K562 (cell line): ENCODE measurements at regions not wholly inside any gene's neighbourhood (a gene's known extent, or its start where the extent isn't known, plus 50 kb on each side); places are given as distances from the start of the nearest gene placed in this dataset.

Experiments
- CTCF ChIP-seq, 3 experiments: IDR thresholded peaks in 2 of 3; conservative IDR thresholded peaks in 1 of 3; 2 replicates each; pipeline ENCODE4 v1.5.1; 2011 to 2012; ENCODE audit warnings: low read length in 3 of 3, mild to moderate bottlenecking in 3 of 3, control low read depth in 2 of 3, improper control_type of control experiment in 1 of 3, inconsistent platforms in 1 of 3, low read depth in 1 of 3, mixed read lengths in 1 of 3, moderate library complexity in 1 of 3; ENCODE audit not compliant: insufficient read depth in 2 of 3
- EZH2 ChIP-seq: IDR thresholded peaks from 2 replicates; pipeline ENCODE4 v1.6.1; 2012; ENCODE audit warnings: low read depth, mild to moderate bottlenecking, inconsistent platforms, low read length, borderline replicate concordance
- GTF2F1 ChIP-seq: IDR thresholded peaks from 2 replicates; pipeline ENCODE4 v1.6.1; 2011; ENCODE audit warnings: low read depth, low read length, improper control_type of control experiment
- MAFG ChIP-seq: fragments of 450-650 bp; conservative IDR thresholded peaks from 2 replicates; pipeline ENCODE4 v1.6.1; 2016; ENCODE audit warnings: missing genetic modification characterization, missing compliant biosample characterization
- NCOR1 ChIP-seq: fragments of 450-650 bp; IDR thresholded peaks from 2 replicates; pipeline ENCODE4 v1.6.1; 2016; ENCODE audit warnings: mild to moderate bottlenecking, moderate library complexity
- SP1 ChIP-seq: sonication (generic); formaldehyde crosslinking; IDR thresholded peaks from 2 replicates; pipeline ENCODE4 v1.8.1; 2022; ENCODE audit warnings: mild to moderate bottlenecking, missing genetic modification reagents
- ZNF561 ChIP-seq: fragments of 450-650 bp; formaldehyde crosslinking; conservative IDR thresholded peaks from 2 replicates; pipeline ENCODE4 v1.4.0; 2020; ENCODE audit warnings: mild to moderate bottlenecking, moderate library complexity
- TF ChIP-seq, protein P1 (sequence below): sonication (generic); formaldehyde crosslinking; IDR thresholded peaks from 2 replicates; pipeline ENCODE4 v1.9.0; 2022; ENCODE audit warnings: mild to moderate bottlenecking, missing genetic modification reagents

- TF ChIP-seq EZH2 (no peak), NCOR1 (no peak), SP1 (CRISPR knock-in tag) (no peak), CTCF (IDR thresholded peaks at IDR 0.05 in 2 of 3, conservative IDR thresholded peaks at IDR 0.05 in 1 of 3; ENCODE audit: insufficient read depth in 2 of 3, low read depth in 1 of 3, low read length in 3 of 3) (no peak), MAFG (tag) (no peak), GTF2F1 (no peak), ZNF561 (no peak)
- TF ChIP-seq, protein P1, sequence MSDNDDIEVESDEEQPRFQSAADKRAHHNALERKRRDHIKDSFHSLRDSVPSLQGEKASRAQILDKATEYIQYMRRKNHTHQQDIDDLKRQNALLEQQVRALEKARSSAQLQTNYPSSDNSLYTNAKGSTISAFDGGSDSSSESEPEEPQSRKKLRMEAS (CRISPR knock-in tag), result no peak
These were observed 339.8 kb downstream of the NYAP2 start for GRCh38 chr2:225739328-225739727.
